ENCODE measurements at regions not wholly inside any gene's neighbourhood (a gene's known extent, or its start where the extent isn't known, plus 50 kb on each side); places are given as distances from the start of the nearest gene placed in this dataset.
A peak's percentile ranks its signal among the peaks of the same experiment; 100 is the strongest.

DNA sequence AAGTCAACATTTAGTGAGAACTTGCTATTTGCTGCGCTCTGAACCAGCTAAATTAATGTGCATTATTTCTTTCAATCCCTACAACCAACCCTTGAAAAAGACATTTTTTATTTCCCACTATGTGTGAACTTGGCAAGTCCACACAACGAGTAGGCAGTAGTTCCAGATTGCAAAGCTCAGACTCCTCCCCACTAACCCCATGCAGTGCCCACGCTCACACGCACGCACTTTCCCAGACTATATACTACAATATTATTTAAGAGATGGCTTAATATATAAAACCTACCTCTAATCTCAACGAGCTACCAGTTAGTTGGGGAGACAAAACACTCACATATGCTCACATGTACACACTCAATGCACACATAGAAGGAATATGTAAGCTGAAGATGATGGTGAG lies 671.2 kb downstream of the LMO4 start:
- TF ChIP-seq, protein P1, sequence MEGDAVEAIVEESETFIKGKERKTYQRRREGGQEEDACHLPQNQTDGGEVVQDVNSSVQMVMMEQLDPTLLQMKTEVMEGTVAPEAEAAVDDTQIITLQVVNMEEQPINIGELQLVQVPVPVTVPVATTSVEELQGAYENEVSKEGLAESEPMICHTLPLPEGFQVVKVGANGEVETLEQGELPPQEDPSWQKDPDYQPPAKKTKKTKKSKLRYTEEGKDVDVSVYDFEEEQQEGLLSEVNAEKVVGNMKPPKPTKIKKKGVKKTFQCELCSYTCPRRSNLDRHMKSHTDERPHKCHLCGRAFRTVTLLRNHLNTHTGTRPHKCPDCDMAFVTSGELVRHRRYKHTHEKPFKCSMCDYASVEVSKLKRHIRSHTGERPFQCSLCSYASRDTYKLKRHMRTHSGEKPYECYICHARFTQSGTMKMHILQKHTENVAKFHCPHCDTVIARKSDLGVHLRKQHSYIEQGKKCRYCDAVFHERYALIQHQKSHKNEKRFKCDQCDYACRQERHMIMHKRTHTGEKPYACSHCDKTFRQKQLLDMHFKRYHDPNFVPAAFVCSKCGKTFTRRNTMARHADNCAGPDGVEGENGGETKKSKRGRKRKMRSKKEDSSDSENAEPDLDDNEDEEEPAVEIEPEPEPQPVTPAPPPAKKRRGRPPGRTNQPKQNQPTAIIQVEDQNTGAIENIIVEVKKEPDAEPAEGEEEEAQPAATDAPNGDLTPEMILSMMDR (IDR thresholded peaks at IDR 0.05; ENCODE audit: insufficient read depth, low read length): no peak
- DNase-seq (ENCODE audit: low read depth): no peak
- no peak overlapping the region for H3K4me3 ChIP-seq (ENCODE audit: low read depth, low read length)

DNA sequence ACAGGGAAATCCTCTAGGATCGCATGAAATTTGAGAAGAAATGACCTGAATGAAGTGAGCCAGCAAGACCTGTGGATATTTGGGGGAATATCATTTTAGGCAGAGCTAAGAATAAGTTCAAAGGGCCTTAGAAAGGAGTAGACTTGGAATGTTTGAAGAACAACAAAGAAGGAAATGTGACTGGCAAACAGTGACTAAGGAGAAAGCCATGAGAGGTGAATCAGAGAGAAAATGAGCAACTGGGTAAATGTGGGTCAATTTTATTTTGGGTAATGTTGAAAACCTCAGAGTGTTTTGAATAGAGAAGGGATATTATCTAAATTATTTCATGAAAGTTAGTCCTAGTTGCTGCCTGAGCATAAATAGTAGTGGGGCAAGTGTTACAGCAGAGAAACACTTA lies 672.8 kb downstream of the LMO4 start:
- peak; percentile 33 for DNase-seq (ENCODE audit: low read depth)
- no peak overlapping the region for H3K4me3 ChIP-seq (ENCODE audit: low read depth, low read length)
- TF ChIP-seq, protein P1 (IDR thresholded peaks at IDR 0.05; ENCODE audit: insufficient read depth, low read length): no peak

DNA sequence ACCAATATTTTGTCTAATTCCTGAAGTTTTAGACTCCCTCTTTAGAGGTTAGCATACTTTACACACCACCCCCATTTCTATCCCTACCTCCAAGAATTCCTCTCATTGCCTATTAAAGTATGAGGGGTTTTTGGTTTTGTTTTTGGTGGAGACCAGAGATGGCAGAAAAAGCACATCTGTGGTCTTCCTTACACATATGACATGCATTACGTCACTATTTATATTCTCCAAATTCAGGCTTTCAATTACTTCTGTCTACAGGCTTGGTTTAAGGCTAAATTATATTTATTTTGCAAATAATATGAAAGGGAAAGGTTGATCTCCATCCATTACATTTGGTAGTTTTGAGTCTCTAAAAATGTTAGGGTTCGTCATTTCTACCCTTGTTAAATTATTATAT lies 674.6 kb downstream of the LMO4 start:
- DNase-seq (ENCODE audit: low read depth): no peak
- H3K4me3 ChIP-seq (ENCODE audit: low read depth, low read length): no peak overlapping the region
- TF ChIP-seq, protein P1 (IDR thresholded peaks at IDR 0.05; ENCODE audit: insufficient read depth, low read length): no peak

DNA sequence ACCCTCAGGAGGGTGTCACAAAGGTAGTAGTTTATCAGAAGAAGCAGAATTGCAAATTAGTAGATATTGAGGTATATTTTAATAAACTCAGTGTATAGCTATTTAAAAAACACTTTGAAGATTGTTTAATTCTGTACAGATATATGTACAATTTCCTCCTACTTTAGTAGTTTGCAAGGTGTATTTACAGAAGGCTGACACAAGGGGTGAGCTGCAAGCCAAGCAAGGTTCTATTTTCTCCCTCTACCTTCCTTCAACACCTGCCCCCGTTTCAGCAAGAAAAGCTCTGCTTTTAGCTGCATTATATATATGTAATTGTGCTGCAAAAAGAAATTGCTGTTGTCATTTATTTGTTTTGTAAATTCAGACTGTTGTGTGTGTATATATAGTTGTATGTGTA lies 674.2 kb upstream of the PKN2 start:
- no peak overlapping the region for H3K4me3 ChIP-seq (ENCODE audit: low read depth, low read length)
- TF ChIP-seq, protein P1 (IDR thresholded peaks at IDR 0.05; ENCODE audit: insufficient read depth, low read length): no peak
- DNase-seq (ENCODE audit: low read depth): no peak

DNA sequence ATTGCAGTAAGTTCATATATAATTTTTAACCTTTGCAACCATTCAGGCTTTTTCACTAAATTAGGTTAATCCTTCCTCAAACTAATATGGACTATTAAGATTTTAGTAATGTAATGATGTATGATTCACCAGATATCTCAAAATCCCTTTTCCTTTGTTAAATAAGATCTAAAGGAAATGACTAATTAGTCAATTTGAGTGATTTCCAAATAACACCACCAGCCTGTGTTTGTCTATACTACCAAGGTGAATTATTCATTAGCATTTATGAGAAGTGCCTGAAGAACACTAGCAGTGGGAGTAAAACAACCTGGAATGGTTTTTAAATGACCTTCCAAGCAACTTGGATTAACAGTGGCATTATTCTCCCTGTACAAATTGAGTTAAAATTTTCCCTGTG lies 670.6 kb upstream of the PKN2 start:
- TF ChIP-seq, protein P1 (IDR thresholded peaks at IDR 0.05; ENCODE audit: insufficient read depth, low read length): no peak
- H3K4me3 ChIP-seq (ENCODE audit: low read depth, low read length): no peak overlapping the region
- no peak for DNase-seq (ENCODE audit: low read depth)

DNA sequence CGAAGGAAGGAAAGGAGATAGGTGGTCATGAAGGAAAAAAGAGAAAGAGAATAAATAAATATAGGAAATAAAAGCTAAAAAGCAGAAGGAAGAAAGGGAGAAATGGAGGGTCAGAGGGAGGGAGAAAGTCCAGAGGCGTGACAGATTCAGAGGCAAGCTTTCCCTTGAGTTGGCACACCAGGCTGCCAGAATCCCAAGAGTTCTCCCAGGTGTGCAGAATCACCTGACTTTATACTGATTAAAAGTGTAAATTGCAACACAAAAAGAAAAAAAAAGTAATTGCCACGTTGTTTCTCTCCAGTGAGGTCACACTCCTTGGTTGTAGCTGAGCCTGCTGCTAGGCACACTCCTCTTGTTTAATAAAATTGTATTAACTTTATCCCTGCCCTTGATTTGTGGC lies 669.9 kb upstream of the PKN2 start:
- no peak overlapping the region for H3K4me3 ChIP-seq (ENCODE audit: low read depth, low read length)
- TF ChIP-seq, protein P1 (IDR thresholded peaks at IDR 0.05; ENCODE audit: insufficient read depth, low read length): no peak
- DNase-seq (ENCODE audit: low read depth): no peak

DNA sequence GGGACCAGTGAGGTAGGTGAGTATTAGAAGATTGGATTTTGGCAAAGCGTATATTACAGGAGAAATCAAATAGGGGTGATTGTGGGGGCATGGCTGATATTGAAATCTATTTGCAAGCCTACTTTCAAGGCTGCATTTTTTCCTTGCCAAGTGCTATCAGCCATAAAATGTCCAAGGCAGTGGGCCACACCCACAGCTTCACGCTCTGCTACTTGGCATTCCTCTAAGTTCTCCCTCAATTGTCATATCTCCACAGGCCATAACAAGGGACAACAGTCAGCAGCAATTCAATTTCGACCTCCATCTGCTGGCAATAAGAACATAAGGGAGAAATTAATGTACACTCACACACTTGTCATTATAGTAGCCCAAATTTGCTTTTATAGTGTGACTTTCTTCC lies 667.1 kb upstream of the PKN2 start:
- H3K4me3 ChIP-seq (ENCODE audit: low read depth, low read length): no peak overlapping the region
- TF ChIP-seq, protein P1 (IDR thresholded peaks at IDR 0.05; ENCODE audit: insufficient read depth, low read length): no peak
- peak; percentile 0 for DNase-seq (ENCODE audit: low read depth)
